ENCODE measurements at regions not wholly inside any gene's neighbourhood (a gene's known extent, or its start where the extent isn't known, plus 50 kb on each side); places are given as distances from the start of the nearest gene placed in this dataset.

DNA sequence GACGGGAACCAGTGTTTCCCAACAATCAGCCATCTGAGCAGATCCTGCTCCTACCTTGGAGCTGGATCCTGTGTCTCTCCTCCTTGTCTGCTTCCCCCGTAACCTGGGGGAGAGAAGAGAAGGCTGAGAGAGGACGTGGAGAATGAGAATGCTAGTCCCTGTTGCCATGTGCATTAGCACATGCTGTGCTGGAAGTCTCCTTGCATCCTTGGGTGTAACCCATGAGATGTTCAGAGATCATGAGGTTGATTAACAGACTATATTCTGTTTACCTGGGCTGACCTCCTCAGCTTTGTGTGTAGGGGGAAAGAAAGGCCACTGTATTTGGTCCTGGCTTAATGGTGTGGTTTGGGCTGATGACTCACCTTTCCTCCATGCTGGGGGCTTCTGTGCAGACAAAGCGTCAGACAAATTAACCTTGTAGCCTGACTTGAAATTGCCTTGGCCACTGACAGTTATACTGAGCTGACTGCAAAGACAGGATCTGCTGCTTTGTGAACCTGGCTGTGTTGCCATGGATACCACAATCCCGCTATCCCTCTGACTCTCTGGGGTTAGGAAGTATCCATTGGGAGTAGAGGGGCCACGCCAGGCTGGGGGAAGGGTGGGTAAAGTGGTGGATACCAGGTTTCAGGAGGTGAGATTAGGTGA lies 243.7 kb upstream of the CHD6 start:
- TF ChIP-seq POLR2A (IDR thresholded peaks at IDR 0.05; ENCODE audit: low read depth, low read length) (no peak), POLR2AphosphoS5 (IDR thresholded peaks at IDR 0.05; ENCODE audit: low read depth, low read length) (no peak), TAF1 (IDR thresholded peaks at IDR 0.05; ENCODE audit: borderline replicate concordance, low read depth, low read length) (no peak)
